ENCODE measurements at regions not wholly inside any gene's neighbourhood (a gene's known extent, or its start where the extent isn't known, plus 50 kb on each side); places are given as distances from the start of the nearest gene placed in this dataset.

GRCh38 chr3:62992520-62992919, 117.3 kb upstream of the CADPS start:
- no peak overlapping the region for H3K4me3 ChIP-seq (ENCODE audit: low read length)
- no peak for DNase-seq (ENCODE audit: low read depth)
- no peak for TF ChIP-seq CTCF (conservative IDR thresholded peaks at IDR 0.05; ENCODE audit: low read depth, low read length)

- TF ChIP-seq CTCF (conservative IDR thresholded peaks at IDR 0.05; ENCODE audit: low read depth, low read length) = no peak
- DNase-seq (ENCODE audit: low read depth) = no peak
- H3K4me3 ChIP-seq (ENCODE audit: low read length) = no peak overlapping the region
Observed at GRCh38 chr3:62995119-62995518, 119.9 kb upstream of the CADPS start.

- no peak for DNase-seq (ENCODE audit: low read depth)
- H3K4me3 ChIP-seq (ENCODE audit: low read length) = no peak overlapping the region
- TF ChIP-seq CTCF (conservative IDR thresholded peaks at IDR 0.05; ENCODE audit: low read depth, low read length) = no peak
Observed at GRCh38 chr3:62995530-62995929, 120.3 kb upstream of the CADPS start.

- no peak for DNase-seq (ENCODE audit: low read depth)
- no peak for TF ChIP-seq CTCF (conservative IDR thresholded peaks at IDR 0.05; ENCODE audit: low read depth, low read length)
- H3K4me3 ChIP-seq (ENCODE audit: low read length) = no peak overlapping the region
Observed at GRCh38 chr3:62997369-62997768, 122.2 kb upstream of the CADPS start.

GRCh38 chr3:62999158-62999557, 123.9 kb upstream of the CADPS start:
- DNase-seq (ENCODE audit: low read depth) = no peak
- no peak for TF ChIP-seq CTCF (conservative IDR thresholded peaks at IDR 0.05; ENCODE audit: low read depth, low read length)
- H3K4me3 ChIP-seq (ENCODE audit: low read length) = no peak overlapping the region

- TF ChIP-seq CTCF (conservative IDR thresholded peaks at IDR 0.05; ENCODE audit: low read depth, low read length) = no peak
- no peak overlapping the region for H3K4me3 ChIP-seq (ENCODE audit: low read length)
- no peak for DNase-seq (ENCODE audit: low read depth)
Observed at GRCh38 chr3:62999791-63000190, 124.6 kb upstream of the CADPS start.

- no peak for DNase-seq (ENCODE audit: low read depth)
- no peak overlapping the region for H3K4me3 ChIP-seq (ENCODE audit: low read length)
- TF ChIP-seq CTCF (conservative IDR thresholded peaks at IDR 0.05; ENCODE audit: low read depth, low read length) = no peak
Observed at GRCh38 chr3:63004448-63004847, 129.2 kb upstream of the CADPS start.
